Astrocyte (in vitro differentiated cells and primary cell): ENCODE measurements at regions not wholly inside any gene's neighbourhood (a gene's known extent, or its start where the extent isn't known, plus 50 kb on each side); places are given as distances from the start of the nearest gene placed in this dataset.

Experiments
- DNase-seq: peaks from one replicate; pipeline ENCODE4 v3.0.0-alpha.2; 2010; ENCODE audit warnings: low read depth
- FAIRE-seq: peaks from 2 replicates; lab custom pipeline; 2011; peaks lifted over from hg19 to GRCh38; lab: Jason Lieb, UNC
- H2AFZ ChIP-seq: 2 replicates; pipeline ENCODE4 v1.6.0; 2012; ENCODE audit warnings: low read depth, low read length, inconsistent platforms
- H3K27ac ChIP-seq: 2 replicates; pipeline ENCODE4 v1.5.1; 2011; ENCODE audit warnings: low read depth, low read length, inconsistent platforms
- H3K27me3 ChIP-seq: 2 replicates; pipeline ENCODE4 v1.6.0; 2011; ENCODE audit warnings: low read length, inconsistent platforms; ENCODE audit not compliant: insufficient read depth
- H3K36me3 ChIP-seq: 2 replicates; pipeline ENCODE4 v1.5.1; 2011; ENCODE audit warnings: low read length, inconsistent platforms; ENCODE audit not compliant: insufficient read depth
- H3K4me1 ChIP-seq: 2 replicates; pipeline ENCODE4 v1.5.1; 2011; ENCODE audit warnings: low read length, inconsistent platforms; ENCODE audit not compliant: insufficient read depth
- H3K4me2 ChIP-seq: 2 replicates; pipeline ENCODE4 v1.6.0; 2012; ENCODE audit warnings: low read length, inconsistent platforms
- H3K4me3 ChIP-seq: 2 replicates; pipeline ENCODE4 v1.5.1; 2011; ENCODE audit warnings: low read depth, mild to moderate bottlenecking, low read length, inconsistent platforms; ENCODE audit not compliant: insufficient read depth
- H3K79me2 ChIP-seq: 2 replicates; pipeline ENCODE4 v1.6.0; 2012; ENCODE audit warnings: mild to moderate bottlenecking, low read length, inconsistent platforms; ENCODE audit not compliant: insufficient read depth
- H3K9ac ChIP-seq: 2 replicates; pipeline ENCODE4 v1.6.0; 2012; ENCODE audit warnings: mild to moderate bottlenecking, low read length, inconsistent platforms
- H3K9me3 ChIP-seq: 2 replicates; pipeline ENCODE4 v1.5.1; 2012; ENCODE audit warnings: low read depth, mild to moderate bottlenecking, low read length, inconsistent platforms; ENCODE audit not compliant: insufficient read depth
- H4K20me1 ChIP-seq: 2 replicates; pipeline ENCODE4 v1.6.0; 2012; ENCODE audit warnings: low read length, inconsistent platforms; ENCODE audit not compliant: insufficient read depth
- H3K27ac Mint-ChIP-seq: one replicate; pipeline ENCODE4 v1.8.0; 2021; ENCODE audit warnings: mild to moderate bottlenecking, mixed read lengths; ENCODE audit not compliant: unreplicated experiment
- H3K27me3 Mint-ChIP-seq: one replicate; pipeline ENCODE4 v1.8.0; 2021; ENCODE audit warnings: low read depth, mixed read lengths; ENCODE audit not compliant: unreplicated experiment
- H3K36me3 Mint-ChIP-seq: one replicate; pipeline ENCODE4 v1.8.0; 2021; ENCODE audit warnings: low read depth, mixed read lengths; ENCODE audit not compliant: unreplicated experiment
- H3K4me1 Mint-ChIP-seq: one replicate; pipeline ENCODE4 v1.8.0; 2021; ENCODE audit warnings: low read depth, mixed read lengths; ENCODE audit not compliant: unreplicated experiment
- H3K4me3 Mint-ChIP-seq: one replicate; pipeline ENCODE4 v1.8.0; 2021; ENCODE audit warnings: mild to moderate bottlenecking, moderate library complexity, mixed read lengths; ENCODE audit not compliant: unreplicated experiment
- H3K9me3 Mint-ChIP-seq: one replicate; pipeline ENCODE4 v1.8.0; 2021; ENCODE audit warnings: mild to moderate bottlenecking, mixed read lengths; ENCODE audit not compliant: unreplicated experiment
- CTCF ChIP-seq: IDR thresholded peaks from 2 replicates; pipeline ENCODE4 v1.5.1; 2011; ENCODE audit warnings: low read depth, mild to moderate bottlenecking, inconsistent platforms, low read length, moderate library complexity; ENCODE audit not compliant: insufficient read depth
- EZH2 ChIP-seq: IDR thresholded peaks from 2 replicates; pipeline ENCODE4 v1.6.1; 2012; ENCODE audit warnings: mild to moderate bottlenecking, low read length, inconsistent platforms; ENCODE audit not compliant: insufficient read depth

- H3K4me1 Mint-ChIP-seq, result no peaks in the 10 kb centered on the region
- no peaks in the 10 kb centered on the region for H3K27me3 ChIP-seq
- no peak overlapping the region for H3K27ac Mint-ChIP-seq
- TF ChIP-seq EZH2 (no peak), CTCF (no peak)
- H3K27ac ChIP-seq, result no peak overlapping the region
- H3K36me3 Mint-ChIP-seq, result no peaks in the 10 kb centered on the region
- H3K4me3 Mint-ChIP-seq, result no peak overlapping the region
- H3K36me3 ChIP-seq, result no peaks in the 10 kb centered on the region
- no peaks in the 10 kb centered on the region for H4K20me1 ChIP-seq
- DNase-seq, result no peak
- no peaks in the 10 kb centered on the region for H3K79me2 ChIP-seq
- H3K4me1 ChIP-seq, result no peaks in the 10 kb centered on the region
- H3K27me3 Mint-ChIP-seq, result no peaks in the 10 kb centered on the region
- FAIRE-seq, result no peak
- no peaks in the 10 kb centered on the region for H3K9me3 ChIP-seq
- H3K9ac ChIP-seq, result no peak overlapping the region
- H3K9me3 Mint-ChIP-seq, result no peaks in the 10 kb centered on the region
- H2AFZ ChIP-seq, result no peak overlapping the region
- H3K4me2 ChIP-seq, result no peak overlapping the region
- no peak overlapping the region for H3K4me3 ChIP-seq
Observed at GRCh38 chr13:81988567-81988966, 1647.6 kb upstream of the SPRY2 start.

DNA sequence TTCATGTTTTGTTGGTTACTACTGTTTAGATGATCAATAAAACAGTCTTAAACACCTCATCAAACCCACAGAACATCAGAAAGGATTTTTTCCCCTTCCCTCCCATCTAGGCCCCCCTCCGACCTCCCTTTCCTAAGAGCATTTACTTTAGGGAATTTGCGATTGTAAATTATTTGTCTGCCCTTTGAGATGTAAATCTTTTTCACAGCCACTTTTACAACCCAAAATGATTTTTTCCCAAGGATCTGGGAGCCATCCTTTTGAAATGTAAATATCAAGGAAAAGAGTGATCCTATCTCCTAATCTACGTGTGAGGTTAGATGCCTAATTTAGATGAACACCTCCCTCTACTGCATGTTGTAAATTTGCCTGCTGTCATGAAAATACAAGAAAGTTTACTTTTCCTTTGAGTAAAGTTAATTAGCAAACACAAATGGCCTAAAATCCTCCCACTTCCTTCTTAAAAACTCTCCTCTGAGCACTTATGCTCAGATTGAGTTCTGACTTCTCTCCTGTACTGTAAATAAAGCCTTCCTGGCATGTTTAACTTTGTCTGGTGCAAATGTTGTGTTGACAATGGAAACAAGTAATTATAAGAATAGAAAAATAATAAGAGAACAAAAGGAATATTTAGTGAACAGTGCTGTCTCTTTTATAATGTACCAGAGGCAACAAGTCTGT is 1646.9 kb upstream of the SPRY2 start:
- Histone ChIP-seq H3K9me3 (no peaks in the 10 kb centered on the region), H3K4me2 (no peak overlapping the region), H4K20me1 (no peaks in the 10 kb centered on the region), H2AFZ (no peak overlapping the region), H3K36me3 (no peaks in the 10 kb centered on the region), H3K4me1 (no peaks in the 10 kb centered on the region), H3K79me2 (no peaks in the 10 kb centered on the region), H3K27me3 (no peaks in the 10 kb centered on the region), H3K9ac (no peak overlapping the region), H3K4me3 (no peak overlapping the region), H3K27ac (no peak overlapping the region)
- DNase-seq, result no peak
- Mint-ChIP-seq H3K9me3 (no peaks in the 10 kb centered on the region), H3K4me1 (no peaks in the 10 kb centered on the region), H3K27ac (no peak overlapping the region), H3K36me3 (no peaks in the 10 kb centered on the region), H3K4me3 (no peak overlapping the region), H3K27me3 (no peaks in the 10 kb centered on the region)
- no peak for FAIRE-seq
- TF ChIP-seq EZH2 (no peak), CTCF (no peak)

- Histone ChIP-seq H3K9ac (no peak overlapping the region), H3K9me3 (no peaks in the 10 kb centered on the region), H3K27ac (no peak overlapping the region), H3K4me1 (no peaks in the 10 kb centered on the region), H3K27me3 (no peaks in the 10 kb centered on the region), H3K79me2 (no peaks in the 10 kb centered on the region), H2AFZ (no peak overlapping the region), H3K4me3 (no peak overlapping the region), H3K36me3 (no peaks in the 10 kb centered on the region), H4K20me1 (no peaks in the 10 kb centered on the region), H3K4me2 (no peak overlapping the region)
- Mint-ChIP-seq H3K36me3 (no peaks in the 10 kb centered on the region), H3K27me3 (no peaks in the 10 kb centered on the region), H3K27ac (no peak overlapping the region), H3K9me3 (no peaks in the 10 kb centered on the region), H3K4me3 (no peak overlapping the region), H3K4me1 (no peaks in the 10 kb centered on the region)
- no peak for TF ChIP-seq CTCF
- TF ChIP-seq EZH2, result no peak
- DNase-seq (no peak), FAIRE-seq (no peak)
Observed at GRCh38 chr13:81987159-81987558, 1646.2 kb upstream of the SPRY2 start.
